K562 (cell line): ENCODE measurements at regions not wholly inside any gene's neighbourhood (a gene's known extent, or its start where the extent isn't known, plus 50 kb on each side); places are given as distances from the start of the nearest gene placed in this dataset.
A peak's percentile ranks its signal among the peaks of the same experiment; 100 is the strongest.

Experiments
- ATAC-seq: fragments of 200-7000 bp; cut with Tn5 transposase; 3 replicates; pipeline ENCODE4 v1.9.1; 2020; ENCODE audit warnings: moderate library complexity
- BruUV-seq: library from RNA; stranded (reverse); fragments of 400-500 nt; replicated peaks from 2 replicates; lab custom pipeline; 2021; lab: Mats Ljungman, UMichigan
- CTCF ChIA-PET: fragments of 300-600 bp; formaldehyde crosslinking; extraction: SDS; loops from one replicate; lab custom pipeline; 2021; ENCODE audit warnings: low intra/inter-chr PET ratio; lab: Yijun Ruan, JAX
- POLR2A ChIA-PET: fragments of 300-600, 350-650 bp; sonication (Branson Sonifier 250); formaldehyde crosslinking; extraction: SDS; loops from one replicate; lab custom pipeline; 2021; ENCODE audit warnings: antibody characterized with exemption, inconsistent platforms; lab: Yijun Ruan, JAX
- DNase-seq, 4 experiments: peaks; one replicate each; pipeline versions ENCODE4 v3.0.0 to v3.0.0-alpha.2; 2011 to 2018; ENCODE audit warnings: low spot score in 3 of 4, mixed read lengths in 3 of 4; ENCODE audit errors: extremely low read depth in 1 of 4
- FAIRE-seq: peaks from 2 replicates; lab custom pipeline; 2011; peaks lifted over from hg19 to GRCh38; lab: Jason Lieb, UNC
- H2AFZ ChIP-seq: 2 replicates; pipeline ENCODE4 v1.6.0; 2011; ENCODE audit warnings: low read depth, low read length, control low read depth, inconsistent platforms
- H3K27ac ChIP-seq: fragments of 200-600 bp; 3 replicates; pipeline ENCODE4 v1.8.0; 2011; ENCODE audit warnings: low read depth, mild to moderate bottlenecking, control low read depth, inconsistent platforms, low read length, moderate library complexity, mixed read lengths; ENCODE audit errors: extremely low read depth
- H3K27me3 ChIP-seq, 2 experiments: fragments of 300-600 bp in 1 of 2; 2 replicates in 1 of 2; 3 replicates in 1 of 2; pipeline versions ENCODE4 v1.6.0 to v1.8.0; 2011; ENCODE audit warnings: inconsistent platforms in 2 of 2, low read length in 2 of 2, mild to moderate bottlenecking in 1 of 2, mixed read lengths in 1 of 2, moderate library complexity in 1 of 2; ENCODE audit not compliant: control insufficient read depth in 2 of 2, insufficient read depth in 2 of 2
- H3K36me3 ChIP-seq: fragments of 300-600 bp; 3 replicates; pipeline ENCODE4 v1.8.0; 2011; ENCODE audit warnings: mild to moderate bottlenecking, low read length, inconsistent platforms; ENCODE audit not compliant: control insufficient read depth, insufficient read depth
- H3K4me1 ChIP-seq, 2 experiments: fragments of 200-600 bp in 1 of 2; replicated peaks in 1 of 2; 2 replicates in 1 of 2; 3 replicates in 1 of 2; pipeline versions ENCODE4 v1.5.1 to v1.8.0; 2011; ENCODE audit warnings: inconsistent platforms in 2 of 2, low read length in 2 of 2, mild to moderate bottlenecking in 1 of 2, mixed read lengths in 1 of 2, moderate library complexity in 1 of 2; ENCODE audit not compliant: control insufficient read depth in 2 of 2, insufficient read depth in 2 of 2
- H3K4me2 ChIP-seq: 2 replicates; pipeline ENCODE4 v1.6.1; 2011; ENCODE audit warnings: low read length, control low read depth, inconsistent platforms, mixed read lengths; ENCODE audit not compliant: insufficient read depth
- H3K4me3 ChIP-seq: fragments of 200-600 bp; sonication (generic), shearing (Covaris generic); 2 replicates; pipeline ENCODE4 v1.5.1; 2016; ENCODE audit warnings: control low read depth, inconsistent platforms
- H3K79me2 ChIP-seq: fragments of 200-600 bp; 3 replicates; pipeline ENCODE4 v1.8.0; 2011; ENCODE audit warnings: low read length, inconsistent platforms; ENCODE audit not compliant: control insufficient read depth, insufficient read depth
- H3K9ac ChIP-seq, 2 experiments: 2 replicates each; pipeline versions ENCODE4 v1.6.0 to v1.6.1; 2011; ENCODE audit warnings: low read depth in 2 of 2, low read length in 2 of 2, control low read depth in 1 of 2, inconsistent platforms in 1 of 2, mild to moderate bottlenecking in 1 of 2, mixed read lengths in 1 of 2; ENCODE audit not compliant: insufficient read depth in 1 of 2
- H3K9me1 ChIP-seq: one replicate; pipeline ENCODE4 v1.6.0; 2011; ENCODE audit warnings: inconsistent platforms, mild to moderate bottlenecking, low read length, moderate library complexity; ENCODE audit not compliant: control insufficient read depth, insufficient read depth
- H3K9me3 ChIP-seq: replicated peaks from 2 replicates; pipeline ENCODE4 v1.5.1; 2011; ENCODE audit warnings: low read depth, low read length, inconsistent platforms; ENCODE audit not compliant: control insufficient read depth, insufficient read depth
- H4K20me1 ChIP-seq: replicated peaks from 2 replicates; pipeline ENCODE4 v1.6.1; 2011; ENCODE audit warnings: low read length, inconsistent platforms, mixed read lengths; ENCODE audit not compliant: control insufficient read depth, insufficient read depth
- C11orf30 ChIP-seq: fragments of 450-650 bp; IDR thresholded peaks from 2 replicates; pipeline ENCODE4 v1.6.1; 2016; ENCODE audit warnings: low read depth, mild to moderate bottlenecking
- MAFG ChIP-seq: fragments of 450-650 bp; conservative IDR thresholded peaks from 2 replicates; pipeline ENCODE4 v1.6.1; 2016; ENCODE audit warnings: missing genetic modification characterization, missing compliant biosample characterization
- NCOA1 ChIP-seq: fragments of 450-650 bp; IDR thresholded peaks from 2 replicates; pipeline ENCODE4 v1.6.1; 2016; ENCODE audit warnings: low read depth
- OTX1 ChIP-seq: fragments of 450-650 bp; formaldehyde crosslinking; IDR thresholded peaks from 2 replicates; pipeline ENCODE4 v1.4.0; 2022; ENCODE audit warnings: mild to moderate bottlenecking
- SRSF7 ChIP-seq: fragments of 200-400 bp; formaldehyde crosslinking; optimal IDR thresholded peaks from 2 replicates; pipeline ENCODE3; 2017; ENCODE audit warnings: mild to moderate bottlenecking, low read depth, low read length
- ZBED1 ChIP-seq: IDR thresholded peaks from 2 replicates; pipeline ENCODE4 v1.6.1; 2014
- ZNF316 ChIP-seq: fragments of 450-650 bp; IDR thresholded peaks from 2 replicates; pipeline ENCODE4 v1.6.1; 2016
- WGBS: fragments of 100-300 bp; shearing (Covaris generic); methylation state at CpG from one replicate; pipeline ENCODE4 v1.1.6; 2016; ENCODE audit warnings: low coverage, mixed read lengths; ENCODE audit not compliant: insufficient coverage; ENCODE audit errors: missing lambda C conversion rate; 5-methylcytosine and 5-hydroxymethylcytosine counted together
- in situ Hi-C: fragments of 300-500 bp; cut with MboI; formaldehyde crosslinking; loops from 4 replicates; pipeline ENCODE4 v1.15.0; 2018; ENCODE audit warnings: inconsistent platforms, mixed read lengths
- intact Hi-C: fragments of 100-400 bp; cut with micrococcal nuclease; formaldehyde crosslinking; loops from 2 replicates; pipeline ENCODE4 v1.14.2; 2022
- TF ChIP-seq, protein P1 (sequence below): fragments of 450-650 bp; formaldehyde crosslinking; IDR thresholded peaks from 2 replicates; pipeline ENCODE4 v1.4.0; 2020; ENCODE audit warnings: mild to moderate bottlenecking, mixed read lengths

DNA sequence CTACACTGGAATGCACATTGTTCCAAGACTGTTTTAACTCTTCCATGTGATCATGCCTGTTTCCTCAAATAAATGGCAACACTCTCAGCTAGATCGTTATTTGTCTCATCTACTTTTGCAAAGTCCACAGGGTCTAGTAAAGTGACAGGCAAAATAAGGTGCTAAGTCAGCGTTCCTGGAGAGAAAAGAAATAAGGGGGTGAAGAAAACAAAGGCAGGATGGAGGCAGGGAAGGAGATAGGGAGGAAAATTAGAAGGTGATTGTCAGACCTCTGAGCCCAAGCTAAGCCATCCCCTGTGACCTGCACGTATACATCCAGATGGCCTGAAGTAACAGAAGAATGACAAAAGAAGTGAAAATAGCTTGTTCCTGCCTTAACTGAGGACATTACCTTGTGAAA lies 132.1 kb downstream of the RAB38 start:
- no peak overlapping the region for H2AFZ ChIP-seq
- TF ChIP-seq ZBED1, result no peak
- TF ChIP-seq C11orf30, result peak; percentile 21; the same call in 1 of the 2 replicates
- 0 out of 2 replicates have a peak, but pooled peaks have one; percentile 24 for TF ChIP-seq MAFG
- TF ChIP-seq ZNF316, result peak; percentile 54; the same call in 1 of the 2 replicates
- H3K36me3 ChIP-seq, result no peaks in the 10 kb centered on the region
- H3K79me2 ChIP-seq, result no peaks in the 10 kb centered on the region
- H3K27ac ChIP-seq, result no peak overlapping the region
- 0% methylated on average over 3 of the region's 3 CpGs for WGBS
- ChIA-PET CTCF (no interaction called here), POLR2A (no interaction called here)
- H3K4me1 ChIP-seq, result no peaks in the 10 kb centered on the region
- H3K9me3 ChIP-seq, result no peaks in the 10 kb centered on the region
- FAIRE-seq, result no peak
- BruUV-seq, result no TSS peak
- intact Hi-C loops (no loop called here), in situ Hi-C loops (no loop called here)
- no peak overlapping the region for H3K9ac ChIP-seq
- H4K20me1 ChIP-seq, result no peaks in the 10 kb centered on the region
- no peak overlapping the region for H3K4me2 ChIP-seq
- no peak overlapping the region for H3K4me3 ChIP-seq
- H3K27me3 ChIP-seq, result no peaks in the 10 kb centered on the region
- ATAC-seq, result no peak
- no peak for DNase-seq
- H3K9me1 ChIP-seq, result no peaks in the 10 kb centered on the region

DNA sequence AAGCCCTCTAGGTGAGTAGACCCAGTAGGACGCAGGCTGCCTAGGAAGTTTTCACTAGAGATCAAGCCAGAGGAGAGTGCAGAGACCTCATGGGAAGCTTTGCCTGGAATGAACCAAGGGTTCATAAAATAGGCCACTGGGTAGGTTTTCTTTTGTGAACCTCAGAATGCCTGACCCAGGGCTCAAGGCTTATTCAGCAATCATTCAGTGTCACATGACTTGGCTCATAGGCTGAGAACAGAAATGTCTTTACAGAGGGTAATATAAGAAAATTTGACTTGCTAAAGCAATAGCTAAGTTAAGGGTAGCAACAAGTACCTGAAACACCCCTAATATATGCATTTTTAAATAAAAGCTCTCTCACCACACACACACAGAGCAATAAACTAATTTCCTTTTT lies 132.6 kb downstream of the RAB38 start:
- H3K4me1 ChIP-seq, result no peaks in the 10 kb centered on the region
- no peak for FAIRE-seq
- POLR2A ChIA-PET, result no interaction called here
- CTCF ChIA-PET, result no interaction called here
- H3K9me1 ChIP-seq, result no peaks in the 10 kb centered on the region
- no peak overlapping the region for H3K27ac ChIP-seq
- DNase-seq, result no peak
- no peak overlapping the region for H3K4me3 ChIP-seq
- ATAC-seq, result no peak
- no peaks in the 10 kb centered on the region for H3K27me3 ChIP-seq
- TF ChIP-seq NCOA1 (no peak), SRSF7 (no peak), OTX1 (CRISPR knock-in tag) (no peak)
- TF ChIP-seq, protein P1, sequence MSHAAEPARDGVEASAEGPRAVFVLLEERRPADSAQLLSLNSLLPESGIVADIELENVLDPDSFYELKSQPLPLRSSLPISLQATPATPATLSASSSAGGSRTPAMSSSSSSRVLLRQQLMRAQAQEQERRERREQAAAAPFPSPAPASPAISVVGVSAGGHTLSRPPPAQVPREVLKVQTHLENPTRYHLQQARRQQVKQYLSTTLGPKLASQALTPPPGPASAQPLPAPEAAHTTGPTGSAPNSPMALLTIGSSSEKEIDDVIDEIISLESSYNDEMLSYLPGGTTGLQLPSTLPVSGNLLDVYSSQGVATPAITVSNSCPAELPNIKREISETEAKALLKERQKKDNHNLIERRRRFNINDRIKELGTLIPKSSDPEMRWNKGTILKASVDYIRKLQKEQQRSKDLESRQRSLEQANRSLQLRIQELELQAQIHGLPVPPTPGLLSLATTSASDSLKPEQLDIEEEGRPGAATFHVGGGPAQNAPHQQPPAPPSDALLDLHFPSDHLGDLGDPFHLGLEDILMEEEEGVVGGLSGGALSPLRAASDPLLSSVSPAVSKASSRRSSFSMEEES (CRISPR knock-in tag), result peak; percentile 62
- intact Hi-C loops (no loop called here), in situ Hi-C loops (no loop called here)
- H2AFZ ChIP-seq, result no peak overlapping the region
- H4K20me1 ChIP-seq, result no peaks in the 10 kb centered on the region
- no peaks in the 10 kb centered on the region for H3K36me3 ChIP-seq
- H3K79me2 ChIP-seq, result no peaks in the 10 kb centered on the region
- BruUV-seq, result no TSS peak
- no peaks in the 10 kb centered on the region for H3K9me3 ChIP-seq
- H3K4me2 ChIP-seq, result no peak overlapping the region
- 7% methylated on average over 1 of the region's 1 CpG for WGBS
- H3K9ac ChIP-seq, result no peak overlapping the region
